Inferior parietal cortex (tissue), 1 donor: ENCODE measurements at regions not wholly inside any gene's neighbourhood (a gene's known extent, or its start where the extent isn't known, plus 50 kb on each side); places are given as distances from the start of the nearest gene placed in this dataset.

Experiments
- DNase-seq: peaks from one replicate; pipeline ENCODE4 v3.0.0-alpha.2; 2016; ENCODE audit errors: extremely low spot score

DNA sequence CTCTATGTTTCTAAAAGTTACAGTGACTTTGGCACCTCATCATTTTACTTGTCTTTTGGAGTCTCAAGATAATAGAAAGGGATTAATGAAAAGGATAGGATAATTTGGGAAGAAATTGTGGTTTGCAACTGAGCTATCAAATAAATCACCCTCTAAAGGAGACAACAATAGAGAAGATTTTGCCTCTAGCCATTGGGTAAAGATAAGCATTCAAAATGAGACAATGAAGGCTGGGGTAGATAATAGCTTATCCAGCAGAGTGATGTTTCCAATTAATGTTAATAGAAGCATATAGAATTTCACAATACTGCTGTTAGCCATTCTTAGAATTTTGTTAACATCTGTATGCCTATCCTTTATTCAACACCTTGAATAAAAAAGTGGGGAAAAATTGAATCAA is 1177.6 kb downstream of the ADGRL3 start:
- DNase-seq = no peak

DNA sequence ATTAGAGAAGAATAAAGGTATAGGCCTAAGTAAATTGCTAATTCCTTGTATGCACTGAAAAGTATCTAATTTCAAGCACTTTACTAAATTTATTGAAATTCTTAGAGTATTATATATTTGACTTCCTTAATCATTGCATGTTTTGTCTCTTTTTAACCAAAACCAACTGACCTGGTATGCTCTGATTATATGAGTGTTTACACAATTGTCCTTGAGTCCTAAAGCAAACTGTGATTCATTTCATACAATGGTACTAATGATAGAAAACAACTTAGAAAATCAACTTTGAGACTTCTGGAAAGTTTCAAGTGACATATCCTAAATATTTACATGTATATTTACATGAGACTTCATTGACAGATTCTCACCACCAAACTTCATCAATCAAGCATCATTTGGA is 1177.1 kb downstream of the ADGRL3 start:
- no peak for DNase-seq

DNA sequence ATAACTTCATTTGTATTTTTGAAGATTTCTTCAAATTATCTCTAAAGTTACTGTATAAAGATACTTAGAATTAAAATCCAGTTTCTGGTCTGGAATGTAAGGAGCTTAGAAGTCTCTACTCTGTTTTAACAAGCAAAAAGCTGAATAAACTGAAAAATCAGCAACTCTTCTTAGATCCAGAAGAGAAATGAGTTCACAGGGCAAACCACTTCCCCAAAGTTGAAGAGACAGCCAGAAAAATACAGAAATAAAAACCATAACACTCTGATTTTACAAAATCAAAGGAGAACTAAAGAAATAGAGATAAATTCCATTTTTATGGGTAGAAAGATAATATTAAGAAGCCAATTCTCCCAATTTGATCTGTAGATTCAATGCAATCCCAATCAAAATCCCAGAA is 1166.8 kb downstream of the ADGRL3 start:
- no peak for DNase-seq

DNA sequence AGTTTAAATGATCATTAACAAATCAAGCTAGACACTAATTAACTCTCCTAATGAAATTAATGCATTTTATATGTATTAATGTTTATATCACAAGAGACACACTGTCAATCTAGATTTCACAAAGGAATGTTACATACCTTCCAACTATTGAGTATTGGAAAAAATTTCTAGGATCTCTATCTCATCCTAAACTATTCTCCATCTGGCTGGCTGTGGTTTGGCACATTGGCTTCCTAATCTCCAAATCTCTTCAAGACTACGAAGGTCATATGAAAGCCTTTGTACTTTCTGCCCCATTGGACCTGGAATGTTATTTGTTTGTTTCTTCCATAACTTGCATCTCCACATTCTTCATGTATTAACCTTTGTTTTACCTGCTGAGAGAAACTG is 1160.0 kb downstream of the ADGRL3 start:
- DNase-seq = no peak

DNA sequence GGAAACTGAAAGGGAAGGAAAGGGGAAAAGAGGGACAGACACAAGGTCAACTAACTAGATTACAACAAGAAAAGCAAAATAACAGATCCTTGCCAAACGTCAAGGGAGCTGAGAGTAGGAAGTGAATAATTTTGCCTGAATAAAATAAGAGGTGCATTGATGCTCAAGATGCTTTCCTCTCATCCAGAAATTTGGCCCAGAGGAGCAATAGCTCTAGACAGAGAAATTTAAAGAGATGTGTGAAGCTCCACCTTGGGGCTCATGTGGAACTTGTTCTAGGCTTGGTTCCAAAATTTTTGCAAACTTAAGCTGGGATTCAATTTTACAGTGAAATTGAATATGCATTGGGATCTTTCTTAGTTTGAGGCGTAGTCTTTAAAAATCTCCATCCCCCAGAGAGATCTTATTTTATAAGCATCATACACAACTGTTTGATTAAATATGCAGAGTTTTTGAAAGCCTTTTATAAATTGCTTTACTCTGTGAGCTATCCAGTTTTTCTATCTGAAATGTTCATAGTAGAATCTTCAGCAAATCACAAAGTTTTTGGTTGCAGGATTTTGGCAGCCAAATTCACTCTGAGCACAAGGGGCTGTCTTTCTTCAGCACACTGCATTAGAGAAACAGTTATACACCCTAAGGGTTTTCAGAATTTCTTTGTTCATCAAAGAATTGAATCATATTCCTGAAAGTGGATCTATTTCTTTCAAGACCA is 1159.5 kb downstream of the ADGRL3 start:
- DNase-seq = no peak

DNA sequence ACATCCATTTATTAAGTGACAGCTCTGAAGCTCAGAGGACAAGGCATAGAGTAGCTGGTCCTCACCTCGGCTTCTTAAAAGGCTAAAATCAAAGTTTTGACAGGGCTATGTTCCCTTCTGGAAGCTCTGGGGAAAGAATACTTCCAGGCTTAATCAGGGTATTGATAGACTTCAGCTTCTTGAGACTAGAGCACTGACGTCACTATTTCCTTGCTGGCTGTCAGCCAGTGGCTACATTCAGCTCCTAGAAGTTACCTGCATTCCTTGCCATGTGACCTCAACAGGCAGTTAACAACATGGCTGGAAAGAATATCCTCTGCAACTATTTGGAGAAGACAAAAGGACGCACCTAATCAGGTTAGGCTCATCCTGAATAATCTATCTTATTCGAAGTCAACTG is 1144.8 kb downstream of the ADGRL3 start:
- DNase-seq = no peak

DNA sequence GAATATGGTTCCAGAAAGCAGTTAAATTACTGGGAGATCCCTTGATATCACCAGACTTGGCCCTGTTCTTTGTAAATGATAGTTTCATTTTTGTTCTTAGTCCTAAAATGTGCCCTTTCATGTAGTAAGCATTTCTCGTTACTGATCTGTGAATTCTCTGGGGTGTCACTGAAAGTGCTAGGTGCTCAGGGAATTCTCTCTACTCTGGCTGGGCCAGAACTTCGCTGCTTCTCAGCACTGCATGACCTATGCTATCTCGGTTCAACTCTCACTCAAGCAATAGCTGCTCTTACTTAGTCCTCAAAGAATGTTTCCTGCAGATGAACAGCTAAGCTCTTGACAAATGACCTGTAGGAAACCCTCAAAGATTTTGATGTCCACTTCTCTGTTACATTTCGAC is 1144.3 kb downstream of the ADGRL3 start:
- no peak for DNase-seq

DNA sequence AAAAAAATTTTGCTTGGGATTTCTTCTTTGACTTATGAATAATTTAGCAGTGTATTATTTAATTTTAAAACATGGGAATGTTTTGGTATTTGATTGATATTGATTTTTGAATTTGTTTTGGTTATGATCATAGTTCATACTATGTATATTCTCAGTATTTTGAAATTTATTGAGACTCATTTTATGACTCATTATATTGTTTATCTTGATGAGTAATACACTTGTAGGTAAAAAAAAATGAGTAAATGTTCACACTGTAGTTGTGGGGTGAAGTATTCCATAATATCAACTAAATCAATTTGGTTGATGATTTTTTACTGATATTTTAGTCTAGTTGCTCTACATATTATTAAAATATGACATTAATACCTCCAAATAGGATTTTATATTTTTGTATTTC is 1142.2 kb downstream of the ADGRL3 start:
- DNase-seq = no peak

DNA sequence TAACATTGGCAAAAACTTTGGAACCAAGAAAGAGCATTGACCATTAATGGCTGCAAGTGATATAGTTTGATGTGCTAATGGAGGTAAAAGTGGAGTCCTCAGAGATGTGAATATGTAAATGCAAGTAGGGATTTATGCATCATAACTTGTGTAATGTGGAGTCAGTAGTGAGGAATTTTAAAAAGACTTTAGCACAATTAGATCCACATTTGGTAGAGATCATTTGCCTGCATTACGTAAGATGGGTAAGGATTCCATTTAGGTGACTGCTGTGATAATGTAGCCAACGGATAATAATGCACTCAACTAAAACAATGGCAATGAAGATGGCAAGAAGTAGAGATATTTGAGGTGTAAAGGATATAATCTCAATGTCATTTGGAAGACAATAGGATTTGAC is 1128.4 kb downstream of the ADGRL3 start:
- DNase-seq = no peak

DNA sequence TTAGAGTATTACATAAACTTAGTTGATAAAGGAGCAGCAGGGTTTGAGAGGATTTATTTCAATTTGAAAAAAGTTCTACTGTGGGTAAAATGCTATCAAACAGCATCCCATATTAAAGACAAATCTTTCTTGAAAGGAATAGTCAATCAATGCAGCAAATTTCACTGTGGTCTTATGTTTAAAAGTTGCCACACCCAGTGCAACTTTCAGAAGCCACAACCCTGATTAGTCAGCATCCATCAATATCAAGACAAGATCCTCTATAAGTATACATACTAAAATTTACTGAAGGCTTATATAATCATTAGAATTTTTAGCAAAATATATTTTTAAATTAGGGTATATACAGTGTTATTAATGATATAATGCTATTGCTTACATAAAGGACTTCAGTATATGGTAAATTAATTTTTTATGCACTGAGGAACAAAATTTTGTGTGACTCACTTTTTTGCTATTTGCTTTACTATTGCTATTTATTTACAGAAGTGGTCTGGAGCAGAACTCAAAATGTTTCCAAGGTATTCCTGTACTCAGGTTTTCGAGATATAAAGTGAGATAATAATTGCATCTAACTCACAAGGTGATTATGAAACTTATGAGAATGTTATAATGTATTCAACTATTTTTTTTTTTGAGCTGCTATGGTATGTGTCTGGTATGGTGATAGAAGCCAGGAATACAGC is 1127.6 kb downstream of the ADGRL3 start:
- no peak for DNase-seq

DNA sequence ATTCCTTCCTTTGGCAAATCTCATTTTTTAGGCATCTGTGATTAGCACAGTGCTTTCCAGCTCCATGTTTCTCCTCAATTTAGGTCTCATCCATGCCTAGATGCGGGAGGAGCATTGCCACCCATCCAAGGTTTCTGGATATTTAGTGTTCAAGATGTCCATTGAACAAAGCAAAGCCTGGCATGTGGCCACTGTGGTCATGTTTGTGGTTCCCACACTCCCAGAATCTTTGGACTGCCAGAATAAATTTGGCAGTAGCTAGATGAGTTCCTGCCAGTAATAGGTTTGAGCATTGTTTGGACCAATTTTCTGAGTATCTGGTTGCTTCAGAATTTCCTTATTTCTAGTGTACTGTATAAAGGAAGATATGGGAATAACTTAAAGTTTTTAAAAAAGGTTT is 1124.1 kb downstream of the ADGRL3 start:
- DNase-seq = peak; percentile 12

DNA sequence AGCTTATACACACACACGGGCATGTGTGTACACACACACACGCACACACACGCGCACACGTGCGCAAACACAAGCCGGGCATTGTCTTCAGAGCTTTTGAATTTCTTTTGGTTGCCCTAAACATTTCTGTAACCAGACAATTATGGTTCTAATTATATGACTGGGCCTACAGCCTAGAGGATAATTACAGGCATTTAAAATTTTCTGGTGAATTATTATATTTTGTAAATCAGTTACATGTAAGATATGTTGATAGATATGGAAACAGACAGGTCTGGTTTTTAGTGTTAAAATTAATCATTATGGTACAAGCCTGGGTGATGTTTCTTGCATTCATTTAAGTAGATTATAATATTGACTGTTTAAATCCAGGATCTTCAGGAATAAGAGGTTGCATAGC is 1120.5 kb downstream of the ADGRL3 start:
- DNase-seq = no peak

DNA sequence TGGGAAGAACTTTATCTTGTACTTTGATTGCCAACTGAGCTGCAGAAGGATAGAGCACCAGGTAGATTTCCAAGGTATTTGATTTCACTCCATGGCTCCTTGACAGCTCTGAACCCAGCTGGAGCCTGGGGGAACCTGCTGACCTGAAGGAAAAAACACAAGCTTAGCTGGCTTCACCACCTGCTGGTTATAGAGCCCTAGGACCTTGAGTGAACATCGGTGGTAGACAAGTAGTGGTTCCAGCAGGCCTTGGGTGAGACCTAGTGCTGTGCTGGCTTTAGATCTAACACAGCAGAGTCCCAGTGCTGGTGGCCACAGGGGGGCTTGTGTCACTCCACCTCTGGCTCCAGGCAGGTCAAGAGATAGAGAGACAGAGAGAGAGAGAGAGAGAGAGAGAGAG is 1102.6 kb downstream of the ADGRL3 start:
- no peak for DNase-seq

DNA sequence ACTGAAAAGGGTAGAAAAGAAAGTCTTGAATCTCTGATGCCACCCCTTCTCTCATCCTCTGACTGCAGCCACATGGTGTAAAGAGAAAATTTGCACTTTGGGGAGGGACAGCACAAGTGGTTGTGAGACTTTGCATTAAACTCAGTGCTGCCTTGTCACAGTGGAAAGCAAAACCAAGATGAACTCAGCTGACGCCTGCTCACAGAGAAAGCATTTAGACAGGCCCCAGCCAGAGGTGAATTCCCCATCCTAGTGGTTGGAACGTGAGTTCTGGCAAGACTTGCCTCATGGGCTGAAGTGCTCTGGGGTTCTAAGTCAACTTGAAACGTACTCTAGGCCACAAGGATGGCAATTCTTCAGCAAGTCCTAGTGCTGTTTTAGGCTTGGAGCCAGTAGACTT is 1101.4 kb downstream of the ADGRL3 start:
- DNase-seq = no peak

DNA sequence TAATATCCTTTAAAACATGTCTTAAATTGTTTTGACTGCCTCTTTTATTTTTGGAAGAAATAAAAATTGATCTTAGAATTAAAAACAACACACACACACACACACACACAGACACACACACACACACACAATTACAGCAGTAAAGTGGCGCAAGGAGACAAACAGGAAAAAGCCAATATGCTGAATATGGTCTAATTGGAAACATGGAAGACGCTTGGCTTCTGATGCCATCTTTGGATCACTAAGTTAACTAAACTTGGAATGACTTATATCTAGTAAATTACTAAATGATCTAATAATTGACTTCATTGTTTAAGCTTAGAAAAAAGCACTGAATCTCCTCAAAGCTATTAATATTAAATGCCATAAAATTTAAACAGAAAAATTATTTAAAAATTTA is 1093.4 kb downstream of the ADGRL3 start:
- no peak for DNase-seq

DNA sequence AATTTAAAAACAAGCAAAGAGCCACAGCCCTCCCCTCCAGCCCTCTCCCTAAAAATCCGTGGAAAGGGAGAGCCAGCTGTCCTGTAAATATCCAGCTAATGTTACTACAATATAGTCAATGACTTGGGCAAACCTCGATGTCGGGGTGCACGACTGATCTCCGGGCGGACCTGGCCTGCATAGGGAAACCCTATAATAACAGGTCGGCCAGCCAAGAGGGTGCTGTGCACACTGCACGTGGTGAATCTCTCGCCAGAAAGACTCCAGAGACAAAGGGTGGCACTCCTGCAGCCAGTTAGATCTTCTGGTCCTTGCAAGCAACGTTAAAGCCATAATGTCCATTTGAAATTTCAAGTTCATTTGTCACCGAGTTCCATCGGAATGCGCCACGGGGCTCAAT is 1092.8 kb downstream of the ADGRL3 start:
- DNase-seq = no peak

DNA sequence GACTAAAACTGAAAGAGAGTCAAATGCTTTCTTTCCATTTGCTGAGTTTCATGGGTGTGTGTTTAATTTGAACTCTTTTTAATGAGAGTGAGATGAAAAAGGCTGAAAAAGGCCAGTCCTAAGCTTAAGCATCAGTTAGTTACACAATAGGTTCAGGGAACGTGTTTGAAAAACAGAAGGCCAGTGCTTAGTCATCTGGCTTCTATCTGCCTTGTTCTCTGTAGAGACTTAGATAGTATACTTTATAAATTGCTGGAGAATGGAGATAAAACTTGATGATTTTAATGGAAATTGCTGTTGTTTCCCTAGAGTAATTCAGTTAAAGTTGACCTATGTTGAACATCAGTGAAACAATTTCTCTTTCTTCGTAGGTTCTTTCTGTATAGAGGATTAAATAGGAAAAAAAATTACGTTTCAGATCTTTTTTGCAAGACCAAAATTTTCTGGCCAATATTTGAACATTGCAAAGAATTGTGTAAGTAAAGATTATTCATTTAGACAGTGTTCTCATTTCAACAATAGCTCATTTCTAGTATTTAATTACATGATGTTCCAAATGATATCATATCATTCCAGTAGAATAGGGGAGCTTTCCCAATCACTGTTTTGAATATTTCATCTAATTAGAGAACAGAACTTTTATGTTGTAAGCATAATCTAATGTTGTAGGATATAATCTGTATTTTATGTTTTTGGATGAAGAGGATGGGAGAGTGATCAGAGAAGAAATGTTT is 1088.8 kb downstream of the ADGRL3 start:
- peak; percentile 16 for DNase-seq

DNA sequence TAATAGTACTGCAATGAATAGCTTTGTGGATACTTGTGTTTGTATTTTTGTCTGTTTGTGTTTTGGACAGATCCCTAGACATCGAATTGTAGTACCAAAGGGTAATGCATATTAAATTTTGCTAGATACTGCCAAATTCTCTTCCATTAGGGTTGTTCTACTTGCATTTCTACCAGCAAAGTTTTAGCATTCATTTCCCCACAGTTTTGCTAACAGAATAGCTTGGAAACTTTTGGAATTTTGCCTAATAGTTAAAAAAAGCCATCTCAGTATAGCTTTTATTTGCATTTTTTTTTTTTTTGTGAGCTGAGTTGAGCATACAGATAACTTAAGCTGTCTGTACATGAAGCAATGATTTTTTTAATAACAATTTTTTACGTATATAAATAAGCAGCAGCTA is 1084.9 kb downstream of the ADGRL3 start:
- DNase-seq = peak; percentile 17

DNA sequence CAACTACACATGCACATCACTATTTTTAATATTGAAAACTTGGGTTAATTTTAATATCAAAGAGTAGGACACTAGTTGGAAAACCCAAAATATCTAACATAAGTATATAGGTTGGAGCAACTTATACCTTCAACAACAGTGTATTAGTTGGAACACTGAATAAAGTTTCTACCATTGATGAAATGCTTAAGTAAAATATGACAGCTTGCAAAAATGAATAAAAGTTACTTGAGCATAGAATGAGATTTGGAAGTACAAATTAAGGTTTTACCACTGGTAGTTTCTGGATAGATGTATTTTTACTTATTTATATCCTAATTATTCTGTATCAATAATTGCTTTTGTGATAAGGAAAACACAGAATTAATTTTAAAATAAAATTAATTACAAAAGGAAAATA is 1079.6 kb downstream of the ADGRL3 start:
- DNase-seq = no peak

DNA sequence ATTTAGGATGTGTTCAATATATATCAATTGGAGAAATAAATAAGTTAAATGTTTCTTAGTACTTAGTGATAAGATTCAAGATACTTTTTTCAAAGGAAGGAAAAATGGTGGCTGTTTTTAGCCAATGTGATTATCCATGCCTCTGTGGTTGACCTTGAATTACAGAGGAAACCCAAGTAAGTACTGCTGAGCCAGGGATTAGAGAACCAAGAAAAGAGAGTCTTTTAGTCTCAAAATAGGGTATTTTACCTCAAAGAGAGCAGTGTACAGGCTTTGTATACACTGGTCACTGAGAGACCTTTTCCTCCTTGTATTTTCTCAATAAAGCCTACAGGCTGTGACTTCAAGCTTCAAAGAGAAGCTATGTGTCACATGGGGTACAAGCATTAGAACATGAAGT is 1075.3 kb downstream of the ADGRL3 start:
- no peak for DNase-seq

DNA sequence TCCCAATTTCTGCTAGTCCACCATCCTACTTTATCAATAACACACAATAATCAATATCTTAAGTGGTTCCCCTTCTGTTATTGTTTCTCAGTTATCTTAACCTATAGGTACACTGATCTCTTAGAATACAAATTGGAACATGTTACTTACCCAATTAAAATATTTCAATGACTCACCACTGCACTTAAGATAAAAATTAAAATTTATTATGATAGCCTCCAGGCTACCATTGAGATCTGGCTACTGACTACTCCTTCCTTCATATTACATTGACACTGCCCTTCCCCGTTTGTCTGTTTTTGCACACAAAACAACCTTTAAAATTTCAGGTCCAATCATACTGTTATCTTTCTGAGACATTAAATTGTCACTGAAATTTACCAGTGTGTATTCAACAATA is 1074.7 kb downstream of the ADGRL3 start:
- DNase-seq = no peak

DNA sequence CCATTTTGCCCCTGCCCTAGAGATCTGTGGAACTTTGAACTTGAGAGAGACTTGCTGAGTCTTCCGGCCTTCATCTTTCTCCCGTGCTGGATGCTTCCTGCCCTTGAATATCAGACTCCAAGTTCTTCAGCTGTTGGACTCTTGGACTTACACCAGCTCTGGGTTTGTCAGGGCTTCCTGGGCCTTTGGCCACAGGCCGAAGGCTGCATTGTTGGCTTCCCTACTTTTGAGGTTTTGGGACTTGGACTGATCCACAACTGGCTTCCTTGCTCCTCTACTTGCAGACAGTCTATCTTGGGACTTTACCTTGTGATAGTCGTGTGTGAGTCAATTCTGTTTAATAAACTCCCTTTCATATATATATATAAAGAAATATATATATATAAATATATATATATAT is 1071.0 kb downstream of the ADGRL3 start:
- no peak for DNase-seq

DNA sequence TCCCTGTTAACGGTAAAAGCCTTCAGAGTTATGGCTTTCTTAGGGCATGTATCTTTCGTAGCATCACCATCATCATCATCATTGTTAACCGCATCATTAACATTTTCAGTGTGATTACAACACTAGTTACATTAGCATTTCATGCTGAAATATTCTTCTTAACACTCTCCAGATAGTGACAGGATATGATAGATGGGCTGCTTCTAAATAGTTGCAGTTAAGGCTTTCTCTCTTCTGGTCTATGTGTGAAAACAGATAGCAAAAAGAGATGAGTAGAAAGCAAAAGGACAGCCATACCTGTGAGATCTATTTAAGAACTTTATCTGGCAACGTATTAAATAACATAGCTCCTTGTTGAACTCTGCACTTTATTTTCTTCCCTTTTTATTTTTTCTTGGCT is 1069.8 kb downstream of the ADGRL3 start:
- no peak for DNase-seq
